Spleen (tissue), 7 donors: ENCODE measurements at regions not wholly inside any gene's neighbourhood (a gene's known extent, or its start where the extent isn't known, plus 50 kb on each side); places are given as distances from the start of the nearest gene placed in this dataset.

Experiments
- POLR2A ChIP-seq, 3 donors: fragments of 450-650 bp; IDR thresholded peaks; one replicate each; pipeline ENCODE4 v1.5.1; 2017; ENCODE audit warnings: antibody characterized with exemption in 3 of 3, mild to moderate bottlenecking in 1 of 3
- POLR2AphosphoS5 ChIP-seq, 3 donors: sonication (generic); formaldehyde crosslinking; IDR thresholded peaks; one replicate each; pipeline ENCODE4 v1.5.1; 2017; ENCODE audit warnings: antibody characterized with exemption in 3 of 3
- TF ChIP-seq, protein P1 (sequence below), 11 experiments: fragments of 200-600 bp in 7 of 11; fragments of 450-650 bp in 4 of 11; sonication (generic) in 4 of 11; IDR thresholded peaks in 8 of 11; conservative IDR thresholded peaks in 3 of 11; 1 replicate in 7 of 11; 2 replicates in 4 of 11; pipeline versions ENCODE4 v1.4.0 to v1.8.0; 2016 to 2021; ENCODE audit warnings: antibody characterized with exemption in 11 of 11, inconsistent platforms in 4 of 11, mild to moderate bottlenecking in 1 of 11
- donor health status: DM: no; HTN: no; CAD: no; lungs with moderate emphysema.
- donor health status: DM: no; HTN: no; CAD: no.
- donor health status: DM: no; HTN: no; CAD: no.

DNA sequence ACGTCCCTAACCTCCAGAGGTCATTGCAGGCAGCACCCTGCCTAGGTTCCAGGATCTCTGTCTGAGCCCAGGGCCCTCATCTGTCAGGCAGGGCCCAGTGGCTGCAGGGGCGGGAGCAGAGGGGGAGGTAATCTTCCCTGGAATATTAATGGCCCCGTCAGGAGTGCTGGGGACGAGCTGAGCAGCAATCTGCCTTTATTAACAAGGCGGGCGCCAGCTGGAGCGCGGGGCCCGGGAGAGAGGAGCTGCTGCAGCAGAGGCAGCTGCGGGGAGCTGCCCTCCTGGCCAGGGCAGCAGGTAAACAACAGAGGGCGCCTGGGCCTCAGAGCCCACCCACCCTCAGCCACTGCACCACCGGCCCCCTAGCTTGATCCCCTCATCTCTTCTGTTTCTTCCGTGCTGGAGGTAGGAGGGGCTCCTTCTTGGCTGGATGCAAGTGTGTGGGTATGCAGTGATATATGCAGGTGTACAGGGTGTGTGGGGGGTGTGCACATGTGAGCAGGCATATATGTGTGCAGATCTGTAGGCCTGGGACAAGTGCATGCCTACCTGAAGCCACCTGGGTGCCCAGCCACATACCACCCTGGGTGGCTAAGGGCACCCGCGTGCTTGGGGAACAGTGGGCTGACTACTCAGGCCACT lies 131.8 kb upstream of the MLN start:
- TF ChIP-seq, protein P1, sequence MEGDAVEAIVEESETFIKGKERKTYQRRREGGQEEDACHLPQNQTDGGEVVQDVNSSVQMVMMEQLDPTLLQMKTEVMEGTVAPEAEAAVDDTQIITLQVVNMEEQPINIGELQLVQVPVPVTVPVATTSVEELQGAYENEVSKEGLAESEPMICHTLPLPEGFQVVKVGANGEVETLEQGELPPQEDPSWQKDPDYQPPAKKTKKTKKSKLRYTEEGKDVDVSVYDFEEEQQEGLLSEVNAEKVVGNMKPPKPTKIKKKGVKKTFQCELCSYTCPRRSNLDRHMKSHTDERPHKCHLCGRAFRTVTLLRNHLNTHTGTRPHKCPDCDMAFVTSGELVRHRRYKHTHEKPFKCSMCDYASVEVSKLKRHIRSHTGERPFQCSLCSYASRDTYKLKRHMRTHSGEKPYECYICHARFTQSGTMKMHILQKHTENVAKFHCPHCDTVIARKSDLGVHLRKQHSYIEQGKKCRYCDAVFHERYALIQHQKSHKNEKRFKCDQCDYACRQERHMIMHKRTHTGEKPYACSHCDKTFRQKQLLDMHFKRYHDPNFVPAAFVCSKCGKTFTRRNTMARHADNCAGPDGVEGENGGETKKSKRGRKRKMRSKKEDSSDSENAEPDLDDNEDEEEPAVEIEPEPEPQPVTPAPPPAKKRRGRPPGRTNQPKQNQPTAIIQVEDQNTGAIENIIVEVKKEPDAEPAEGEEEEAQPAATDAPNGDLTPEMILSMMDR (IDR thresholded peaks at IDR 0.05 in 8 of 11, conservative IDR thresholded peaks at IDR 0.05 in 3 of 11): no peak
- no peak for TF ChIP-seq POLR2A (IDR thresholded peaks at IDR 0.05)
- no peak for TF ChIP-seq POLR2AphosphoS5 (IDR thresholded peaks at IDR 0.05)
